HepG2 (cell line): ENCODE measurements at regions not wholly inside any gene's neighbourhood (a gene's known extent, or its start where the extent isn't known, plus 50 kb on each side); places are given as distances from the start of the nearest gene placed in this dataset.

Source experiments
- DNMT1 ChIP-seq: sonication (generic); formaldehyde crosslinking; IDR thresholded peaks from 2 replicates; pipeline ENCODE4 v1.5.1; 2020; ENCODE audit warnings: mild to moderate bottlenecking, missing genetic modification reagents
- FOXP1 ChIP-seq, 2 experiments: fragments of 450-650 bp in 1 of 2; IDR thresholded peaks; 2 replicates each; pipeline ENCODE4 v1.6.1; 2017 to 2018; ENCODE audit warnings: antibody characterized with exemption in 1 of 2
- HMGA1 ChIP-seq: sonication (generic); formaldehyde crosslinking; conservative IDR thresholded peaks from 2 replicates; pipeline ENCODE4 v1.4.0; 2020; ENCODE audit warnings: missing genetic modification reagents
- MEIS2 ChIP-seq: sonication (generic); formaldehyde crosslinking; IDR thresholded peaks from 2 replicates; pipeline ENCODE4 v1.9.0; 2021; ENCODE audit warnings: mild to moderate bottlenecking, missing genetic modification reagents
- PHB2 ChIP-seq: fragments of 450-650 bp; IDR thresholded peaks from 2 replicates; pipeline ENCODE4 v1.6.1; 2018; ENCODE audit not compliant: partially characterized antibody
- SPEN ChIP-seq: sonication (generic); formaldehyde crosslinking; IDR thresholded peaks from 2 replicates; pipeline ENCODE4 v1.5.1; 2020; ENCODE audit warnings: low read depth, mild to moderate bottlenecking, missing genetic modification reagents
- XRCC5 ChIP-seq: fragments of 200-400 bp; formaldehyde crosslinking; optimal IDR thresholded peaks from 2 replicates; pipeline ENCODE3; 2017; ENCODE audit warnings: mild to moderate bottlenecking, low read length
- ZNF256 ChIP-seq: sonication (generic); formaldehyde crosslinking; conservative IDR thresholded peaks from 2 replicates; pipeline ENCODE4 v1.4.0; 2020; ENCODE audit warnings: missing genetic modification reagents
- ZNF3 ChIP-seq: IDR thresholded peaks from 2 replicates; pipeline ENCODE4 v1.7.0; 2017; ENCODE audit warnings: inconsistent platforms
- ZNF343 ChIP-seq: sonication (generic); formaldehyde crosslinking; IDR thresholded peaks from 2 replicates; pipeline ENCODE4 v1.4.0; 2020; ENCODE audit warnings: mild to moderate bottlenecking, missing genetic modification reagents
- ZNF549 ChIP-seq: sonication (generic); formaldehyde crosslinking; IDR thresholded peaks from 2 replicates; pipeline ENCODE4 v1.5.0; 2020; ENCODE audit warnings: missing genetic modification reagents
- ZNF598 ChIP-seq: sonication (generic); formaldehyde crosslinking; IDR thresholded peaks from 2 replicates; pipeline ENCODE4 v1.5.1; 2020; ENCODE audit warnings: mild to moderate bottlenecking, missing genetic modification reagents, borderline replicate concordance
- TF ChIP-seq, protein P1 (sequence below): sonication (generic); formaldehyde crosslinking; IDR thresholded peaks from 2 replicates; pipeline ENCODE4 v1.5.1; 2020; ENCODE audit warnings: missing genetic modification reagents, mild to moderate bottlenecking, borderline replicate concordance
- TF ChIP-seq, protein P2 (sequence below): sonication (generic); formaldehyde crosslinking; conservative IDR thresholded peaks from 2 replicates; pipeline ENCODE4 v1.4.0; 2020; ENCODE audit warnings: missing genetic modification reagents
- TF ChIP-seq, protein P3 (sequence below): sonication (generic); formaldehyde crosslinking; IDR thresholded peaks from 2 replicates; pipeline ENCODE4 v1.8.0; 2022; ENCODE audit warnings: mild to moderate bottlenecking, missing genetic modification reagents; ENCODE audit not compliant: insufficient replicate concordance
- TF ChIP-seq, protein P4 (sequence below): sonication (generic); formaldehyde crosslinking; IDR thresholded peaks from 2 replicates; pipeline ENCODE4 v1.4.0; 2020; ENCODE audit warnings: missing genetic modification reagents
- TF ChIP-seq, protein P5 (sequence below): sonication (generic); formaldehyde crosslinking; conservative IDR thresholded peaks from 2 replicates; pipeline ENCODE4 v1.8.0; 2022; ENCODE audit warnings: mild to moderate bottlenecking, moderate library complexity, missing genetic modification reagents
- TF ChIP-seq, protein P6 (sequence below): sonication (generic); formaldehyde crosslinking; IDR thresholded peaks from 2 replicates; pipeline ENCODE4 v1.5.0; 2020; ENCODE audit warnings: mild to moderate bottlenecking, missing genetic modification reagents

DNA sequence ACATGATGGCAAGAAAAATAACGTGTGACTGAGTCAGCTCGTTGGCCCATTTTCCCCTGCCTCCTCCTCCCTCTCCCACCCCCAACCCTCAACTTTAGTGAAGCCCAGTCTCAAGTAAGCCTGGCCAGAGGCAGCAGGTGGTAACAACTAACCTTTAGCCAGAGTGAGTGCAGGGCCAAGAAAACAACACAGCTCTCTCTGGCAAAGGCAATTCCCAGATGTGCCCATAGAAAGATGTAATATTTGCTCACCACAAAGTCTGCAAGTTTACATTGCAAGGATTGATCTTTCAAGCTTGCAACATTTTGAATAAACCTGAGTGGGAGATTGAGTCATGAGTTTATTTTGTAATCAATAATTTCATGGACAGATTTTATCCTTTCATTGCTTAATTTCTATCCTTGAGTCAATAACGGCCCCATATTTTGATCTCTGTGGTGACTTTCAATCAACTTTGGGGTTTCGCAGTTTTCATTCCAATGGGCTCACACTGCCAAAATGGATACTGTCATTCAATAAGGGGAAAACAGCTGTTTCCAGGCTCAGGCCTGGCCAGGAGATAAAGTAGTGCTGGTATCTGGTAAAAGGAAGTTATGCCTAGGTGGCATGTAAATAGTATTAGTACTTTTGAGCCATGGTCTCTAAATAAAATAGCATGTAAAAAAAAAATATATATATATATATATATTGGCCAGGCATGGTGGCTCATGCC lies 130.7 kb upstream of the TMEM164 start (continued):
- no peak for TF ChIP-seq XRCC5
- TF ChIP-seq SPEN (CRISPR knock-in tag) = no peak
- TF ChIP-seq, protein P1, sequence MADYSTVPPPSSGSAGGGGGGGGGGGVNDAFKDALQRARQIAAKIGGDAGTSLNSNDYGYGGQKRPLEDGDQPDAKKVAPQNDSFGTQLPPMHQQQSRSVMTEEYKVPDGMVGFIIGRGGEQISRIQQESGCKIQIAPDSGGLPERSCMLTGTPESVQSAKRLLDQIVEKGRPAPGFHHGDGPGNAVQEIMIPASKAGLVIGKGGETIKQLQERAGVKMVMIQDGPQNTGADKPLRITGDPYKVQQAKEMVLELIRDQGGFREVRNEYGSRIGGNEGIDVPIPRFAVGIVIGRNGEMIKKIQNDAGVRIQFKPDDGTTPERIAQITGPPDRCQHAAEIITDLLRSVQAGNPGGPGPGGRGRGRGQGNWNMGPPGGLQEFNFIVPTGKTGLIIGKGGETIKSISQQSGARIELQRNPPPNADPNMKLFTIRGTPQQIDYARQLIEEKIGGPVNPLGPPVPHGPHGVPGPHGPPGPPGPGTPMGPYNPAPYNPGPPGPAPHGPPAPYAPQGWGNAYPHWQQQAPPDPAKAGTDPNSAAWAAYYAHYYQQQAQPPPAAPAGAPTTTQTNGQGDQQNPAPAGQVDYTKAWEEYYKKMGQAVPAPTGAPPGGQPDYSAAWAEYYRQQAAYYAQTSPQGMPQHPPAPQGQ = no peak
- no peak for TF ChIP-seq DNMT1 (CRISPR knock-in tag)
- no peak for TF ChIP-seq ZNF256 (CRISPR knock-in tag)
- TF ChIP-seq, protein P2, sequence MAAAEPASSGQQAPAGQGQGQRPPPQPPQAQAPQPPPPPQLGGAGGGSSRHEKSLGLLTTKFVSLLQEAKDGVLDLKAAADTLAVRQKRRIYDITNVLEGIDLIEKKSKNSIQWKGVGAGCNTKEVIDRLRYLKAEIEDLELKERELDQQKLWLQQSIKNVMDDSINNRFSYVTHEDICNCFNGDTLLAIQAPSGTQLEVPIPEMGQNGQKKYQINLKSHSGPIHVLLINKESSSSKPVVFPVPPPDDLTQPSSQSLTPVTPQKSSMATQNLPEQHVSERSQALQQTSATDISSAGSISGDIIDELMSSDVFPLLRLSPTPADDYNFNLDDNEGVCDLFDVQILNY (CRISPR knock-in tag) = no peak
- no peak for TF ChIP-seq HMGA1 (CRISPR knock-in tag)
- TF ChIP-seq, protein P3, sequence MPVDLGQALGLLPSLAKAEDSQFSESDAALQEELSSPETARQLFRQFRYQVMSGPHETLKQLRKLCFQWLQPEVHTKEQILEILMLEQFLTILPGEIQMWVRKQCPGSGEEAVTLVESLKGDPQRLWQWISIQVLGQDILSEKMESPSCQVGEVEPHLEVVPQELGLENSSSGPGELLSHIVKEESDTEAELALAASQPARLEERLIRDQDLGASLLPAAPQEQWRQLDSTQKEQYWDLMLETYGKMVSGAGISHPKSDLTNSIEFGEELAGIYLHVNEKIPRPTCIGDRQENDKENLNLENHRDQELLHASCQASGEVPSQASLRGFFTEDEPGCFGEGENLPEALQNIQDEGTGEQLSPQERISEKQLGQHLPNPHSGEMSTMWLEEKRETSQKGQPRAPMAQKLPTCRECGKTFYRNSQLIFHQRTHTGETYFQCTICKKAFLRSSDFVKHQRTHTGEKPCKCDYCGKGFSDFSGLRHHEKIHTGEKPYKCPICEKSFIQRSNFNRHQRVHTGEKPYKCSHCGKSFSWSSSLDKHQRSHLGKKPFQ (CRISPR knock-in tag) = no peak
- TF ChIP-seq, protein P4, sequence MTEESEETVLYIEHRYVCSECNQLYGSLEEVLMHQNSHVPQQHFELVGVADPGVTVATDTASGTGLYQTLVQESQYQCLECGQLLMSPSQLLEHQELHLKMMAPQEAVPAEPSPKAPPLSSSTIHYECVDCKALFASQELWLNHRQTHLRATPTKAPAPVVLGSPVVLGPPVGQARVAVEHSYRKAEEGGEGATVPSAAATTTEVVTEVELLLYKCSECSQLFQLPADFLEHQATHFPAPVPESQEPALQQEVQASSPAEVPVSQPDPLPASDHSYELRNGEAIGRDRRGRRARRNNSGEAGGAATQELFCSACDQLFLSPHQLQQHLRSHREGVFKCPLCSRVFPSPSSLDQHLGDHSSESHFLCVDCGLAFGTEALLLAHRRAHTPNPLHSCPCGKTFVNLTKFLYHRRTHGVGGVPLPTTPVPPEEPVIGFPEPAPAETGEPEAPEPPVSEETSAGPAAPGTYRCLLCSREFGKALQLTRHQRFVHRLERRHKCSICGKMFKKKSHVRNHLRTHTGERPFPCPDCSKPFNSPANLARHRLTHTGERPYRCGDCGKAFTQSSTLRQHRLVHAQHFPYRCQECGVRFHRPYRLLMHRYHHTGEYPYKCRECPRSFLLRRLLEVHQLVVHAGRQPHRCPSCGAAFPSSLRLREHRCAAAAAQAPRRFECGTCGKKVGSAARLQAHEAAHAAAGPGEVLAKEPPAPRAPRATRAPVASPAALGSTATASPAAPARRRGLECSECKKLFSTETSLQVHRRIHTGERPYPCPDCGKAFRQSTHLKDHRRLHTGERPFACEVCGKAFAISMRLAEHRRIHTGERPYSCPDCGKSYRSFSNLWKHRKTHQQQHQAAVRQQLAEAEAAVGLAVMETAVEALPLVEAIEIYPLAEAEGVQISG = no peak
- TF ChIP-seq, protein P5, sequence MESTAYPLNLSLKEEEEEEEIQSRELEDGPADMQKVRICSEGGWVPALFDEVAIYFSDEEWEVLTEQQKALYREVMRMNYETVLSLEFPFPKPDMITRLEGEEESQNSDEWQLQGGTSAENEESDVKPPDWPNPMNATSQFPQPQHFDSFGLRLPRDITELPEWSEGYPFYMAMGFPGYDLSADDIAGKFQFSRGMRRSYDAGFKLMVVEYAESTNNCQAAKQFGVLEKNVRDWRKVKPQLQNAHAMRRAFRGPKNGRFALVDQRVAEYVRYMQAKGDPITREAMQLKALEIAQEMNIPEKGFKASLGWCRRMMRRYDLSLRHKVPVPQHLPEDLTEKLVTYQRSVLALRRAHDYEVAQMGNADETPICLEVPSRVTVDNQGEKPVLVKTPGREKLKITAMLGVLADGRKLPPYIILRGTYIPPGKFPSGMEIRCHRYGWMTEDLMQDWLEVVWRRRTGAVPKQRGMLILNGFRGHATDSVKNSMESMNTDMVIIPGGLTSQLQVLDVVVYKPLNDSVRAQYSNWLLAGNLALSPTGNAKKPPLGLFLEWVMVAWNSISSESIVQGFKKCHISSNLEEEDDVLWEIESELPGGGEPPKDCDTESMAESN = no peak
- no peak for TF ChIP-seq ZNF598
- TF ChIP-seq ZNF343 = no peak
- no peak for TF ChIP-seq ZNF3
- TF ChIP-seq PHB2 = no peak
- TF ChIP-seq MEIS2 (CRISPR knock-in tag) = no peak
- TF ChIP-seq, protein P6, sequence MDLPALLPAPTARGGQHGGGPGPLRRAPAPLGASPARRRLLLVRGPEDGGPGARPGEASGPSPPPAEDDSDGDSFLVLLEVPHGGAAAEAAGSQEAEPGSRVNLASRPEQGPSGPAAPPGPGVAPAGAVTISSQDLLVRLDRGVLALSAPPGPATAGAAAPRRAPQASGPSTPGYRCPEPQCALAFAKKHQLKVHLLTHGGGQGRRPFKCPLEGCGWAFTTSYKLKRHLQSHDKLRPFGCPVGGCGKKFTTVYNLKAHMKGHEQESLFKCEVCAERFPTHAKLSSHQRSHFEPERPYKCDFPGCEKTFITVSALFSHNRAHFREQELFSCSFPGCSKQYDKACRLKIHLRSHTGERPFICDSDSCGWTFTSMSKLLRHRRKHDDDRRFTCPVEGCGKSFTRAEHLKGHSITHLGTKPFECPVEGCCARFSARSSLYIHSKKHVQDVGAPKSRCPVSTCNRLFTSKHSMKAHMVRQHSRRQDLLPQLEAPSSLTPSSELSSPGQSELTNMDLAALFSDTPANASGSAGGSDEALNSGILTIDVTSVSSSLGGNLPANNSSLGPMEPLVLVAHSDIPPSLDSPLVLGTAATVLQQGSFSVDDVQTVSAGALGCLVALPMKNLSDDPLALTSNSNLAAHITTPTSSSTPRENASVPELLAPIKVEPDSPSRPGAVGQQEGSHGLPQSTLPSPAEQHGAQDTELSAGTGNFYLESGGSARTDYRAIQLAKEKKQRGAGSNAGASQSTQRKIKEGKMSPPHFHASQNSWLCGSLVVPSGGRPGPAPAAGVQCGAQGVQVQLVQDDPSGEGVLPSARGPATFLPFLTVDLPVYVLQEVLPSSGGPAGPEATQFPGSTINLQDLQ (CRISPR knock-in tag) = no peak
- TF ChIP-seq ZNF549 (CRISPR knock-in tag) = no peak
- no peak for TF ChIP-seq FOXP1 (IDR thresholded peaks at IDR 0.05)
- TF ChIP-seq FOXP1 (CRISPR knock-in tag; IDR thresholded peaks at IDR 0.05) = peak; percentile 48; the same call in 1 of the 2 replicates
